ENCODE measurements at regions not wholly inside any gene's neighbourhood (a gene's known extent, or its start where the extent isn't known, plus 50 kb on each side); places are given as distances from the start of the nearest gene placed in this dataset.

DNA sequence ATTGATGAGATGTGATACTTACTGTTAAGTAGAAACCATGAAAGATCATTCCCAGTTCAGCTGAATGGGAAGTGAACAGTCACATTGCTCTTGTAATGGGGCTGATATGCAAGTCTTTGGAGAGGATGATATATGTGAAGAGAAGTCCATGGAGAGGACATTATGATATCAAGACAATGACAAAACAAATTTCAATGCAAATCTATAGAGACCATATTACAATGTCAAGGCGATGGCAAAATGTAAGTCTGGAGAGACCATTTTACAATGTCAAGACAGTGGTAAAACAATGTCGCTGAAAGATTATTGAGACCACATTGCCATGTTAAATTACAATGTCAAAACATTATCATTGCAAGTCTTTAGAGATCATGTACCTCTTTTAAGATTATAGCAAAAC, 277.1 kb upstream of the MEIS2 start:
- Mint-ChIP-seq H3K9me3 (ENCODE audit: unreplicated experiment) (no peaks in the 10 kb centered on the region), H3K36me3 (ENCODE audit: unreplicated experiment) (no peaks in the 10 kb centered on the region), H3K27ac (ENCODE audit: unreplicated experiment) (no peak overlapping the region), H3K27me3 (ENCODE audit: unreplicated experiment) (peaks cover 3% of the 10 kb centered on the region), H3K4me3 (ENCODE audit: unreplicated experiment) (no peak overlapping the region), H3K4me1 (ENCODE audit: unreplicated experiment) (no peaks in the 10 kb centered on the region)
- DNase-seq (ENCODE audit: extremely low spot score, unreplicated experiment): no peak
- TF ChIP-seq, protein P1, sequence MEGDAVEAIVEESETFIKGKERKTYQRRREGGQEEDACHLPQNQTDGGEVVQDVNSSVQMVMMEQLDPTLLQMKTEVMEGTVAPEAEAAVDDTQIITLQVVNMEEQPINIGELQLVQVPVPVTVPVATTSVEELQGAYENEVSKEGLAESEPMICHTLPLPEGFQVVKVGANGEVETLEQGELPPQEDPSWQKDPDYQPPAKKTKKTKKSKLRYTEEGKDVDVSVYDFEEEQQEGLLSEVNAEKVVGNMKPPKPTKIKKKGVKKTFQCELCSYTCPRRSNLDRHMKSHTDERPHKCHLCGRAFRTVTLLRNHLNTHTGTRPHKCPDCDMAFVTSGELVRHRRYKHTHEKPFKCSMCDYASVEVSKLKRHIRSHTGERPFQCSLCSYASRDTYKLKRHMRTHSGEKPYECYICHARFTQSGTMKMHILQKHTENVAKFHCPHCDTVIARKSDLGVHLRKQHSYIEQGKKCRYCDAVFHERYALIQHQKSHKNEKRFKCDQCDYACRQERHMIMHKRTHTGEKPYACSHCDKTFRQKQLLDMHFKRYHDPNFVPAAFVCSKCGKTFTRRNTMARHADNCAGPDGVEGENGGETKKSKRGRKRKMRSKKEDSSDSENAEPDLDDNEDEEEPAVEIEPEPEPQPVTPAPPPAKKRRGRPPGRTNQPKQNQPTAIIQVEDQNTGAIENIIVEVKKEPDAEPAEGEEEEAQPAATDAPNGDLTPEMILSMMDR (IDR thresholded peaks at IDR 0.05): no peak

DNA sequence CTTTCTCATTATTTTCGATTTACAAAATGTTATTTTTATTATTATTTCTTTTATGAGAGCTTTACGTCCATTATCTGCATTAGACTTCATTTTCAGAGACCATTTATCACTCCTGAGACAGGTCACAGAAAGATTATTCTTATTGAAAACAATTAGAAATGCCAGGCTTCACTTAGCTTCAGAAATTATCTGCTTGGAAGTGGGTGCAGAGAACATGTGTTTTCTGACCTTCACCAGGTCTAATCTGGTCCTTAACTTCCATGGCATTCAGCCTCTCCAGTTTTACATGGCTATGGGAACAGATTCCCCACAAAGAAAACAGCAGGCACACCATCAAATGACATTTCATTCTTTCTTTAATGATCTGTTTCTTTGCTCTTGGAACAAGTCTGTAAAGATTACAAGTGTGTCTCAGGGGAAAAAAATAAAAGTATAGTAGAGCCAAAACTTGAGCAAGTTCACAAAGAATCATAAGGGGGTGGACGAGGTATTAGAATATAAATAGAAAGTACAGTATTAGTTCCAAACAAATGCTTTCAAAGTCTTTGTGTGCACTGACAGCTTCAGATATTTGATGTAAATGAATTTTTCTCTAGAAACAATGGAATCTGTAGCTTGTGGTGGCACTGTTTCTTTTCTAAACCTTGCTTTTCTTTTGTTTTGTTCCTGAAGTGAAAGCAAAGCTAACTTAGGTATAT, 294.2 kb upstream of the MEIS2 start:
- H3K4me1 Mint-ChIP-seq (ENCODE audit: unreplicated experiment): no peaks in the 10 kb centered on the region
- H3K27ac Mint-ChIP-seq (ENCODE audit: unreplicated experiment): no peak overlapping the region
- no peaks in the 10 kb centered on the region for H3K36me3 Mint-ChIP-seq (ENCODE audit: unreplicated experiment)
- DNase-seq (ENCODE audit: extremely low spot score, unreplicated experiment): no peak
- no peak overlapping the region for H3K4me3 Mint-ChIP-seq (ENCODE audit: unreplicated experiment)
- no peaks in the 10 kb centered on the region for H3K27me3 Mint-ChIP-seq (ENCODE audit: unreplicated experiment)
- H3K9me3 Mint-ChIP-seq (ENCODE audit: unreplicated experiment): peaks cover 4% of the 10 kb centered on the region
- TF ChIP-seq, protein P1 (IDR thresholded peaks at IDR 0.05): no peak

DNA sequence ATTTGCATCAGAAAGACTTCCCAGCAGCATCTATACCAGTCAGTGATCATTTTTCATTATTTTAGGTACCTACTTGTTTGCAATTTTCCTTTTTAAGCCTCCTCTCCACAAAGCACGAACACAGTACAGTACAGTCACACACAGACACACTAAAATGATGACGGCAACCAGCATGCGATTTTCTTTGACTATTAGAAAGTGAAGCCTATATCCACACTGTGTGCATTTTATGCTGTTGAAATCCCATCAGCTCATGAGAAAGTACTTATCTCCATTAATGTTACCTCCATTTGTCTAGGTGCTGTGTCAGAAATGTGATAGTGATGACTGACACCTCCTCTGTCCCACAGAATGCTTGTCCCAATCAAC, 294.7 kb upstream of the MEIS2 start:
- Mint-ChIP-seq H3K9me3 (ENCODE audit: unreplicated experiment) (peaks cover under 1% of the 10 kb centered on the region), H3K36me3 (ENCODE audit: unreplicated experiment) (no peaks in the 10 kb centered on the region), H3K27me3 (ENCODE audit: unreplicated experiment) (no peaks in the 10 kb centered on the region), H3K4me3 (ENCODE audit: unreplicated experiment) (no peak overlapping the region), H3K27ac (ENCODE audit: unreplicated experiment) (no peak overlapping the region), H3K4me1 (ENCODE audit: unreplicated experiment) (no peaks in the 10 kb centered on the region)
- no peak for DNase-seq (ENCODE audit: extremely low spot score, unreplicated experiment)
- TF ChIP-seq, protein P1 (IDR thresholded peaks at IDR 0.05): no peak

DNA sequence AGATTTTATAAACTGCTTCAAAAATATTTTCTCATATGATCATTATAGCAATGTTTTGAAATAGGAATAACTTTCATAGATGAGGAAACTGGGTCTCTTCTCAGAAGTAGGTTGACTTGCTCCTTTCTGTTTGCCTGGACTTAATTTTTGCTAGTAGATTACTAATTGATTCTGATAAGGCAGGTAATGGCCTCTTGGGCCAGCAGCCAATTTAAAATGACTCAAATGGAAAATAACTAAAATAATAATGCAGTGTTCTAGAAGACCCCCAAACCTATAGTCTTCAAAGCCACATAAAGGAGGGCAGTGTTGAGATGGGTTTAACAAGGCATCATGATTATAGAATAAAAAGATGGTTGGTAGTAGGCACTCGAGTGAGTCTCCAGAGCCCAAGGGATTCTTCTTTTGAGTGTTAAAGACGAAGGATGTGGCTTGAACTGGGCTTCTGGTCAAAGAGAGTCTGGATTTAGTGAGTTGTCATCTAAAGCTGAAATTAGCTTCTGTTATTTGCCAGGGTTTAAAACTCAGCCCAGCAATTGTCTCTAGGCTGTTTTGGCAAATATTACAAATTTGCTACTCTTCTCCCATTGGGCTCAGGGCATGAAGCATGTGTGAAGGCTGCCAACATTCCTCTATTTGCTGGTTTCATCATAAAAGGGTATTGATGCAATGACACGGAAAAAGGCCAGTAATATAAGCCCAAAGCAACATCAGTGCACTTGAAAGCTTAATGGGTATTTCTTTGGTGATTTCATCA, 297.1 kb upstream of the MEIS2 start:
- no peaks in the 10 kb centered on the region for H3K9me3 Mint-ChIP-seq (ENCODE audit: unreplicated experiment)
- no peak overlapping the region for H3K4me3 Mint-ChIP-seq (ENCODE audit: unreplicated experiment)
- H3K4me1 Mint-ChIP-seq (ENCODE audit: unreplicated experiment): no peaks in the 10 kb centered on the region
- no peaks in the 10 kb centered on the region for H3K27me3 Mint-ChIP-seq (ENCODE audit: unreplicated experiment)
- DNase-seq (ENCODE audit: extremely low spot score, unreplicated experiment): no peak
- TF ChIP-seq, protein P1 (IDR thresholded peaks at IDR 0.05): no peak
- H3K27ac Mint-ChIP-seq (ENCODE audit: unreplicated experiment): no peak overlapping the region
- H3K36me3 Mint-ChIP-seq (ENCODE audit: unreplicated experiment): no peaks in the 10 kb centered on the region

DNA sequence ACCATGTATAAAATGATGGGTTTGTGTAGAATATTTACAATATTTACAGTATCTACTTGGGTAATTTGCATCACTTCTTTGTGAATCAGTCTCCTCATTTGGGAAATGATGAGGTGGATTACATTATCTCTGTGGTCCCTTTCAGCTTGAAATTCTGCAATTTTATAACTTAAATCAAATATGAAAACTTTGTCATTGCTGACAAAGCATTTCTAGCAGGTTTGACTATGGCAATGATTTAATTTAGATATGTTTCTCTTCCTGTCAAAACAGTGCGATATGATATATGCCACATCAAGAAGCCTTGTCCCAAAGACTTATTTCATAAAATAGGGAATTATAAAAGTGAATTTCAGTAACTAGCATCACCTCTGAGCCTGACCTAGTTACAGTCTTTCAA, 315.8 kb upstream of the MEIS2 start:
- no peak overlapping the region for H3K27ac Mint-ChIP-seq (ENCODE audit: unreplicated experiment)

More for the DNA sequence above, 315.8 kb upstream of the MEIS2 start:
- Mint-ChIP-seq H3K27me3 (ENCODE audit: unreplicated experiment) (peaks cover 2% of the 10 kb centered on the region), H3K9me3 (ENCODE audit: unreplicated experiment) (no peaks in the 10 kb centered on the region), H3K36me3 (ENCODE audit: unreplicated experiment) (no peaks in the 10 kb centered on the region), H3K4me3 (ENCODE audit: unreplicated experiment) (no peak overlapping the region), H3K4me1 (ENCODE audit: unreplicated experiment) (no peaks in the 10 kb centered on the region)
- TF ChIP-seq, protein P1 (IDR thresholded peaks at IDR 0.05): no peak
- no peak for DNase-seq (ENCODE audit: extremely low spot score, unreplicated experiment)

Measured in osteocyte (in vitro differentiated cells).